ENCODE measurements at regions not wholly inside any gene's neighbourhood (a gene's known extent, or its start where the extent isn't known, plus 50 kb on each side); places are given as distances from the start of the nearest gene placed in this dataset.
A peak's percentile ranks its signal among the peaks of the same experiment; 100 is the strongest.

DNA sequence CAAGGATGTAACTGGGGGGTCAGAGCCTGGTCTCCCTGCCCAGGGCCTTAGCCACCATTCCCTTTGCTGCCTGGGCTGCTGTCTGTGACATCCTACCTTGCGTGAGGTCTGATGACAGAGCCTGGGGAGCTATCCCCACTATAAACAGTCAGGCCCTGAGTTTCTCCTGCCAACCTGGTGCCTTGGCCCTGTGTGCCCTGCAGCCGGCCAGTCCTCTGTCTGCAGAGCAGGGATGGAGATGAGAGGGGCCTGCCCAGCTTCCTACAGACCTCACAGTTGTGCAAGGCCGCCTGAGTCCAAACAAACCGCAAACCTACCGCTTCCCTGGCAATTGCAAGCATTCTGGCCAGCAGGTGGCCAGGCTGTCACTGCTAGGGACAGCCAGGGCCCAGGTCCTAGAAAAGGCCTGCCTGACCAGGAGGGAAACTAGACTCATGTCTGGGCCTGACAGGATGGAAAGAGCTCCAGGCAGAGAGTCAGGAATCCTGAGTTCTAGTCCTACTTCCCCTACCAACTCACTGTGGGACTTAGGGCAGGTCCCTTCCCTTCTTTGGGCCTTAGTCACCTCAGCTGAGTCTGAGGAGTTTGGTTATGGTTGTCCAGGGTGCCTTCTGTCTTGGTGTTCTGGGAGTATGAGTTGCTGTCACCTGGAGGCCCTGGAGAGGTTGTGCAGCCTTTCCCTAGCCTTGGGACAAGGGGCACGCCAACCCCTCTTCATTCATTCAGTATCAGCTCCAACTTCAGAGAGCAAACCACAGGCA, 86.2 kb downstream of the VEGFA start (continued):
- TF ChIP-seq DDX20 (tag; IDR thresholded peaks at IDR 0.05; ENCODE audit: low read depth) = no peak
- TF ChIP-seq PHF21A (IDR thresholded peaks at IDR 0.05; ENCODE audit: borderline replicate concordance, low read depth) = no peak
- TF ChIP-seq SETDB1 (IDR thresholded peaks at IDR 0.05; ENCODE audit: low read length) = no peak
- TF ChIP-seq, protein P1, sequence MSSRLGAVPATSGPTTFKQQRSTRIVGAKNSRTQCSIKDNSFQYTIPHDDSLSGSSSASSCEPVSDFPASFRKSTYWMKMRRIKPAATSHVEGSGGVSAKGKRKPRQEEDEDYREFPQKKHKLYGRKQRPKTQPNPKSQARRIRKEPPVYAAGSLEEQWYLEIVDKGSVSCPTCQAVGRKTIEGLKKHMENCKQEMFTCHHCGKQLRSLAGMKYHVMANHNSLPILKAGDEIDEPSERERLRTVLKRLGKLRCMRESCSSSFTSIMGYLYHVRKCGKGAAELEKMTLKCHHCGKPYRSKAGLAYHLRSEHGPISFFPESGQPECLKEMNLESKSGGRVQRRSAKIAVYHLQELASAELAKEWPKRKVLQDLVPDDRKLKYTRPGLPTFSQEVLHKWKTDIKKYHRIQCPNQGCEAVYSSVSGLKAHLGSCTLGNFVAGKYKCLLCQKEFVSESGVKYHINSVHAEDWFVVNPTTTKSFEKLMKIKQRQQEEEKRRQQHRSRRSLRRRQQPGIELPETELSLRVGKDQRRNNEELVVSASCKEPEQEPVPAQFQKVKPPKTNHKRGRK (tag; IDR thresholded peaks at IDR 0.05) = no peak
- peak; percentile 87; the same call in 1 of the 2 replicates for TF ChIP-seq ESRRA (IDR thresholded peaks at IDR 0.05; ENCODE audit: borderline replicate concordance, low read depth)
- TF ChIP-seq, protein P2, sequence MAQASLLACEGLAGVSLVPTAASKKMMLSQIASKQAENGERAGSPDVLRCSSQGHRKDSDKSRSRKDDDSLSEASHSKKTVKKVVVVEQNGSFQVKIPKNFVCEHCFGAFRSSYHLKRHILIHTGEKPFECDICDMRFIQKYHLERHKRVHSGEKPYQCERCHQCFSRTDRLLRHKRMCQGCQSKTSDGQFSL (CRISPR knock-in tag; IDR thresholded peaks at IDR 0.05) = no peak
- TF ChIP-seq, protein P2 (tag; IDR thresholded peaks at IDR 0.05) = no peak
- no peak for TF ChIP-seq SP2 (IDR thresholded peaks at IDR 0.05; ENCODE audit: extremely low read depth, low read depth, low read length, poor library complexity, severe bottlenecking)
- TF ChIP-seq MTF1 (CRISPR knock-in tag; IDR thresholded peaks at IDR 0.05; ENCODE audit: borderline replicate concordance) = 0 out of 2 replicates have a peak, but pooled peaks have one; percentile 52
- TF ChIP-seq ZEB2 (IDR thresholded peaks at IDR 0.05) = no peak
- TF ChIP-seq ZNF696 (CRISPR knock-in tag; conservative IDR thresholded peaks at IDR 0.05) = no peak
- no peak for TF ChIP-seq MCM7 (IDR thresholded peaks at IDR 0.05)
- TF ChIP-seq ETV1 (tag; conservative IDR thresholded peaks at IDR 0.05; ENCODE audit: low read depth) = 0 out of 2 replicates have a peak, but pooled peaks have one; percentile 34
- TF ChIP-seq, protein P3, sequence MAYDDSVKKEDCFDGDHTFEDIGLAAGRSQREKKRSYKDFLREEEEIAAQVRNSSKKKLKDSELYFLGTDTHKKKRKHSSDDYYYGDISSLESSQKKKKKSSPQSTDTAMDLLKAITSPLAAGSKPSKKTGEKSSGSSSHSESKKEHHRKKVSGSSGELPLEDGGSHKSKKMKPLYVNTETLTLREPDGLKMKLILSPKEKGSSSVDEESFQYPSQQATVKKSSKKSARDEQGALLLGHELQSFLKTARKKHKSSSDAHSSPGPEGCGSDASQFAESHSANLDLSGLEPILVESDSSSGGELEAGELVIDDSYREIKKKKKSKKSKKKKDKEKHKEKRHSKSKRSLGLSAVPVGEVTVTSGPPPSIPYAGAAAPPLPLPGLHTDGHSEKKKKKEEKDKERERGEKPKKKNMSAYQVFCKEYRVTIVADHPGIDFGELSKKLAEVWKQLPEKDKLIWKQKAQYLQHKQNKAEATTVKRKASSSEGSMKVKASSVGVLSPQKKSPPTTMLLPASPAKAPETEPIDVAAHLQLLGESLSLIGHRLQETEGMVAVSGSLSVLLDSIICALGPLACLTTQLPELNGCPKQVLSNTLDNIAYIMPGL (CRISPR knock-in tag; IDR thresholded peaks at IDR 0.05) = no peak
- TF ChIP-seq, protein P4, sequence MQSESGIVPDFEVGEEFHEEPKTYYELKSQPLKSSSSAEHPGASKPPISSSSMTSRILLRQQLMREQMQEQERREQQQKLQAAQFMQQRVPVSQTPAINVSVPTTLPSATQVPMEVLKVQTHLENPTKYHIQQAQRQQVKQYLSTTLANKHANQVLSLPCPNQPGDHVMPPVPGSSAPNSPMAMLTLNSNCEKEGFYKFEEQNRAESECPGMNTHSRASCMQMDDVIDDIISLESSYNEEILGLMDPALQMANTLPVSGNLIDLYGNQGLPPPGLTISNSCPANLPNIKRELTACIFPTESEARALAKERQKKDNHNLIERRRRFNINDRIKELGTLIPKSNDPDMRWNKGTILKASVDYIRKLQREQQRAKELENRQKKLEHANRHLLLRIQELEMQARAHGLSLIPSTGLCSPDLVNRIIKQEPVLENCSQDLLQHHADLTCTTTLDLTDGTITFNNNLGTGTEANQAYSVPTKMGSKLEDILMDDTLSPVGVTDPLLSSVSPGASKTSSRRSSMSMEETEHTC (IDR thresholded peaks at IDR 0.05) = no peak
- 0 out of 2 replicates have a peak, but pooled peaks have one; percentile 32 for TF ChIP-seq MYNN (IDR thresholded peaks at IDR 0.05)
- TF ChIP-seq MYNN (CRISPR knock-in tag; IDR thresholded peaks at IDR 0.05) = no peak
- TF ChIP-seq TRIM24 (IDR thresholded peaks at IDR 0.05) = no peak
- peak; percentile 58 for TF ChIP-seq CXXC5 (CRISPR knock-in tag; IDR thresholded peaks at IDR 0.05)
- TF ChIP-seq U2AF2 (optimal IDR thresholded peaks at IDR 0.05; ENCODE audit: low read depth, low read length) = no peak
- TF ChIP-seq IRF2 (CRISPR knock-in tag; IDR thresholded peaks at IDR 0.05) = no peak

Measured in K562 (cell line).